Vagina (tissue), 2 donors: ENCODE measurements at regions not wholly inside any gene's neighbourhood (a gene's known extent, or its start where the extent isn't known, plus 50 kb on each side); places are given as distances from the start of the nearest gene placed in this dataset.
"Not testable (repeated sequence)": the region's sequence is repeated elsewhere in the genome, so short reads cannot be mapped to it uniquely, and the experiment has no call there.

ENCODE experiments used
- CTCF ChIP-seq, 3 experiments: fragments of 450-650 bp in 2 of 3; fragments of 200-600 bp in 1 of 3; sonication (generic) in 1 of 3; IDR thresholded peaks; one replicate each; pipeline ENCODE4 v1.5.1; 2017 to 2019; ENCODE audit warnings: antibody characterized with exemption in 3 of 3, mild to moderate bottlenecking in 2 of 3, moderate library complexity in 2 of 3
- POLR2A ChIP-seq, 2 donors: fragments of 450-650 bp; IDR thresholded peaks; one replicate each; pipeline ENCODE4 v1.6.1; 2017; ENCODE audit warnings: antibody characterized with exemption in 2 of 2, mild to moderate bottlenecking in 2 of 2, moderate library complexity in 2 of 2
- POLR2AphosphoS5 ChIP-seq, 2 donors: sonication (generic); formaldehyde crosslinking; IDR thresholded peaks; one replicate each; pipeline ENCODE4 v1.9.0; 2017; ENCODE audit warnings: antibody characterized with exemption in 2 of 2, mild to moderate bottlenecking in 2 of 2, low read depth in 1 of 2; ENCODE audit not compliant: insufficient read depth in 1 of 2

DNA sequence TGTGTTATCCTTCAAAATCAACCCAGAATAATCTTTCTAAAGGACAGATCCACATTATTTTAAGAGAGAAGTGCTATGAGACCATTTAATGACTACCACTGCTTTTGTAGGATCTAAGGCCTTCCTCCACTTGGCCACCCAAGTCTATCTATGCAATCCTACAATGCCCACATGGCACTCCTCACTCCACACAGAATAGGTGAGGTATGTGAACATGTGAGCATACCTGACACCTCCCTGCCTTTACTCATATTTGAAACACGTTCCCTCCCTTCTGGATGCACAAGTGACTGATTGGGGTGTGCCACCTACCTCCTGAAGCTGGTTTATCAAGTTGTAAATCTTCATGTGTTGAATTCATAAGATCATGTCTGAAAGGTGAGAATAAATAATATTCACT, 147.5 kb upstream of the KCTD7 start:
- TF ChIP-seq CTCF, POLR2A (IDR thresholded peaks at IDR 0.05): not testable (repeated sequence)
- TF ChIP-seq POLR2AphosphoS5 (IDR thresholded peaks at IDR 0.05; ENCODE audit: insufficient read depth in 1 of 2, low read depth in 1 of 2) = peak in 1 of 2 donors; percentile 23
